Endothelial cell of umbilical vein (primary cell): ENCODE measurements at regions not wholly inside any gene's neighbourhood (a gene's known extent, or its start where the extent isn't known, plus 50 kb on each side); places are given as distances from the start of the nearest gene placed in this dataset.

Source experiments
- BruUV-seq: library from RNA; stranded (reverse); fragments of 400-500 nt; replicated peaks from 2 replicates; lab custom pipeline; 2021; lab: Mats Ljungman, UMichigan
- CTCF ChIA-PET: fragments of 300-600, 350-600 bp; sonication (Branson Sonifier 250); formaldehyde crosslinking; loops from one replicate; lab custom pipeline; 2021; ENCODE audit warnings: antibody characterized with exemption, inconsistent platforms; lab: Charles Lee
- POLR2A ChIA-PET: fragments of 300-600, 350-600 bp; sonication (Branson Sonifier 250); formaldehyde crosslinking; loops from one replicate; lab custom pipeline; 2021; ENCODE audit warnings: antibody characterized with exemption, inconsistent platforms; lab: Charles Lee
- DNase-seq: peaks from one replicate; pipeline ENCODE4 v3.0.0-alpha.2; 2011; ENCODE audit warnings: low read depth, low spot score
- FAIRE-seq: peaks from 2 replicates; lab custom pipeline; 2011; peaks lifted over from hg19 to GRCh38; lab: Jason Lieb, UNC
- H2AFZ ChIP-seq: 2 replicates; pipeline ENCODE4 v1.6.0; 2012; ENCODE audit warnings: low read depth, low read length, control low read depth, inconsistent platforms
- H3K27ac ChIP-seq: 2 replicates; pipeline ENCODE4 v1.5.1; 2011; ENCODE audit warnings: low read depth, mild to moderate bottlenecking, control low read depth, low read length, moderate library complexity; ENCODE audit not compliant: insufficient read depth
- H3K27me3 ChIP-seq, 2 experiments: 2 replicates each; pipeline versions ENCODE4 v1.6.0 to v1.6.1; 2011; ENCODE audit warnings: low read length in 2 of 2, mixed read lengths in 1 of 2; ENCODE audit not compliant: control insufficient read depth in 2 of 2, insufficient read depth in 2 of 2
- H3K36me3 ChIP-seq, 2 experiments: 2 replicates in 1 of 2; 3 replicates in 1 of 2; pipeline ENCODE4 v1.5.1; 2011; ENCODE audit warnings: low read length in 2 of 2, mild to moderate bottlenecking in 1 of 2, moderate library complexity in 1 of 2; ENCODE audit not compliant: control insufficient read depth in 2 of 2, insufficient read depth in 2 of 2; ENCODE audit errors: extremely low read depth in 1 of 2
- H3K4me1 ChIP-seq: 3 replicates; pipeline ENCODE4 v1.5.1; 2011; ENCODE audit warnings: mild to moderate bottlenecking, low read length; ENCODE audit not compliant: control insufficient read depth, insufficient read depth; ENCODE audit errors: extremely low read depth
- H3K4me2 ChIP-seq: 2 replicates; pipeline ENCODE4 v1.6.1; 2011; ENCODE audit warnings: low read length, control low read depth, mixed read lengths; ENCODE audit not compliant: insufficient read depth
- H3K4me3 ChIP-seq, 3 experiments: fragments of 200-600 bp in 1 of 3; sonication (generic), shearing (Covaris generic) in 1 of 3; replicated peaks in 1 of 3; 2 replicates each; pipeline ENCODE4 v1.5.1; 2011 to 2016; ENCODE audit warnings: control low read depth in 3 of 3, low read length in 3 of 3, mild to moderate bottlenecking in 2 of 3, inconsistent platforms in 1 of 3, low read depth in 1 of 3, moderate library complexity in 1 of 3; ENCODE audit not compliant: insufficient read depth in 1 of 3
- H3K79me2 ChIP-seq: 2 replicates; pipeline ENCODE4 v1.6.0; 2012; ENCODE audit warnings: low read length, inconsistent platforms; ENCODE audit not compliant: control insufficient read depth, insufficient read depth
- H3K9ac ChIP-seq: replicated peaks from 2 replicates; pipeline ENCODE3; 2011; ENCODE audit warnings: low read length, control low read depth; ENCODE audit not compliant: insufficient read depth; ENCODE audit errors: extremely low read depth
- H3K9me1 ChIP-seq: replicated peaks from 3 replicates; pipeline ENCODE4 v1.6.0; 2011; ENCODE audit warnings: mild to moderate bottlenecking, low read length; ENCODE audit not compliant: control insufficient read depth, insufficient read depth; ENCODE audit errors: extremely low read depth
- H3K9me3 ChIP-seq: replicated peaks from 2 replicates; pipeline ENCODE4 v1.5.1; 2012; ENCODE audit warnings: low read length, inconsistent platforms; ENCODE audit not compliant: control insufficient read depth, insufficient read depth
- H4K20me1 ChIP-seq: replicated peaks from 2 replicates; pipeline ENCODE3; 2011; ENCODE audit warnings: mild to moderate bottlenecking, low read length; ENCODE audit not compliant: control insufficient read depth, insufficient read depth; ENCODE audit errors: extremely low read depth
- EZH2 ChIP-seq: IDR thresholded peaks from 2 replicates; pipeline ENCODE4 v1.6.1; 2012; ENCODE audit warnings: borderline replicate concordance, low read depth, mild to moderate bottlenecking, moderate library complexity, low read length, inconsistent platforms; ENCODE audit not compliant: severe bottlenecking
- FOS ChIP-seq: IDR thresholded peaks from 2 replicates; pipeline ENCODE4 v1.6.1; 2011; ENCODE audit warnings: mild to moderate bottlenecking, low read length, moderate library complexity, borderline replicate concordance; ENCODE audit not compliant: insufficient read depth
- GATA2 ChIP-seq: IDR thresholded peaks from 2 replicates; pipeline ENCODE4 v1.7.0; 2011; ENCODE audit warnings: low read depth, mild to moderate bottlenecking, moderate library complexity, mixed read lengths, low read length; ENCODE audit not compliant: insufficient read length, insufficient read depth
- JUN ChIP-seq: IDR thresholded peaks from 2 replicates; pipeline ENCODE4 v1.6.1; 2011; ENCODE audit warnings: borderline replicate concordance, low read depth; ENCODE audit not compliant: insufficient read length, insufficient read depth
- MAX ChIP-seq: IDR thresholded peaks from 2 replicates; pipeline ENCODE4 v1.6.1; 2011; ENCODE audit not compliant: insufficient read depth, insufficient read length
- MYC ChIP-seq: IDR thresholded peaks from one replicate; pipeline ENCODE4 v1.6.1; 2011; ENCODE audit warnings: mild to moderate bottlenecking, low read depth, low read length
- POLR2A ChIP-seq: IDR thresholded peaks from 2 replicates; pipeline ENCODE4 v1.6.1; 2012; ENCODE audit warnings: low read depth, mild to moderate bottlenecking, control low read depth, low read length
- POLR2AphosphoS5 ChIP-seq: IDR thresholded peaks from 2 replicates; pipeline ENCODE4 v1.6.1; 2012; ENCODE audit warnings: low read depth, mild to moderate bottlenecking, control low read depth, low read length, moderate library complexity; ENCODE audit not compliant: insufficient read depth
- dilution Hi-C: fragments of 300-500 bp; cut with MboI; formaldehyde crosslinking; loops from one replicate; pipeline ENCODE4 v1.15.0; 2019; ENCODE audit warnings: low sequenced_read_pairs; ENCODE audit not compliant: extremely low pct_ligation_motif_present
- intact Hi-C: fragments of 100-400 bp; cut with micrococcal nuclease; formaldehyde crosslinking; loops from one replicate; pipeline ENCODE4 v1.10.0; 2022
- TF ChIP-seq, protein P1 (sequence below), 2 donors: IDR thresholded peaks; 1 replicate in 1 of 2; 2 replicates in 1 of 2; pipeline ENCODE4 v1.5.1; 2011; ENCODE audit warnings: low read length in 2 of 2, mild to moderate bottlenecking in 2 of 2, moderate library complexity in 2 of 2, control low read depth in 1 of 2, inconsistent platforms in 1 of 2, low read depth in 1 of 2; ENCODE audit not compliant: insufficient read depth in 1 of 2; ENCODE audit errors: extremely low read depth in 1 of 2

DNA sequence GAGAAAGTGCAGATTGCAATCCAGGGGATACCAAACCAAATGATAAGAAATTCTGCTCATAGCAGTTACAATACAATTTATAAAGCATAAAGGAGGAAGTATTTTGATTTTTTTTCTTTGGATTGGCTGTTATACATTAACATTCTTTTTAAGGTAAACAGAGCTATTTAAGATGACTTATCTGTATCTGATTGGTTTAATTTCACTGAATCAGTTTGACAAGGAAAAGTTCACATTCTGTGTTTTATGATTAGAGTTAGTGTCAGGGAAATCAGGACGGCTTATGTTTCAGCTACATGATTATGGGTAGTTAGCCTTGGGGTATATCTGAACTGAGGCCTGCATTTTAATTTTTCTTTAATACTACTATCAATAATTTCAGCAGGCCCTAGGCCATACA lies 360.9 kb downstream of the ARL6IP6 start:
- Histone ChIP-seq H3K9me1 (no peaks in the 10 kb centered on the region), H2AFZ (no peak overlapping the region), H3K4me3 (no peak overlapping the region), H3K4me1 (no peaks in the 10 kb centered on the region), H3K27ac (no peak overlapping the region), H3K4me2 (no peak overlapping the region), H3K79me2 (no peaks in the 10 kb centered on the region), H4K20me1 (no peaks in the 10 kb centered on the region), H3K9ac (no peak overlapping the region), H3K36me3 (no peaks in the 10 kb centered on the region), H3K27me3 (no peaks in the 10 kb centered on the region), H3K9me3 (peaks cover 3% of the 10 kb centered on the region)
- intact Hi-C loops = no loop called here
- dilution Hi-C loops = no loop called here
- CTCF ChIA-PET = no interaction called here
- TF ChIP-seq JUN = no peak
- no peak for TF ChIP-seq GATA2
- TF ChIP-seq MAX = no peak
- TF ChIP-seq EZH2 = no peak
- TF ChIP-seq MYC = no peak
- no peak for TF ChIP-seq POLR2AphosphoS5
- no peak for TF ChIP-seq POLR2A
- TF ChIP-seq, protein P1, sequence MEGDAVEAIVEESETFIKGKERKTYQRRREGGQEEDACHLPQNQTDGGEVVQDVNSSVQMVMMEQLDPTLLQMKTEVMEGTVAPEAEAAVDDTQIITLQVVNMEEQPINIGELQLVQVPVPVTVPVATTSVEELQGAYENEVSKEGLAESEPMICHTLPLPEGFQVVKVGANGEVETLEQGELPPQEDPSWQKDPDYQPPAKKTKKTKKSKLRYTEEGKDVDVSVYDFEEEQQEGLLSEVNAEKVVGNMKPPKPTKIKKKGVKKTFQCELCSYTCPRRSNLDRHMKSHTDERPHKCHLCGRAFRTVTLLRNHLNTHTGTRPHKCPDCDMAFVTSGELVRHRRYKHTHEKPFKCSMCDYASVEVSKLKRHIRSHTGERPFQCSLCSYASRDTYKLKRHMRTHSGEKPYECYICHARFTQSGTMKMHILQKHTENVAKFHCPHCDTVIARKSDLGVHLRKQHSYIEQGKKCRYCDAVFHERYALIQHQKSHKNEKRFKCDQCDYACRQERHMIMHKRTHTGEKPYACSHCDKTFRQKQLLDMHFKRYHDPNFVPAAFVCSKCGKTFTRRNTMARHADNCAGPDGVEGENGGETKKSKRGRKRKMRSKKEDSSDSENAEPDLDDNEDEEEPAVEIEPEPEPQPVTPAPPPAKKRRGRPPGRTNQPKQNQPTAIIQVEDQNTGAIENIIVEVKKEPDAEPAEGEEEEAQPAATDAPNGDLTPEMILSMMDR (IDR thresholded peaks at IDR 0.05; ENCODE audit: extremely low read depth in 1 of 2, insufficient read depth in 1 of 2, low read depth in 1 of 2, low read length in 2 of 2) = no peak
- TF ChIP-seq FOS = no peak
- POLR2A ChIA-PET = no interaction called here
- FAIRE-seq (no peak), DNase-seq (no peak)
- no TSS peak for BruUV-seq
